H1 (cell line): ENCODE measurements at regions not wholly inside any gene's neighbourhood (a gene's known extent, or its start where the extent isn't known, plus 50 kb on each side); places are given as distances from the start of the nearest gene placed in this dataset.

Experiments used
- CTCF ChIA-PET: fragments of 300-600 bp; sonication (Branson Sonifier 250); formaldehyde crosslinking; loops from one replicate; lab custom pipeline; 2021; ENCODE audit not compliant: partially characterized antibody; lab: Charles Lee
- POLR2A ChIA-PET: fragments of 300-600 bp; sonication (Branson Sonifier 250); formaldehyde crosslinking; loops from one replicate; lab custom pipeline; 2021; ENCODE audit warnings: inconsistent platforms; ENCODE audit not compliant: partially characterized antibody; lab: Charles Lee
- DNase-seq, 2 experiments: peaks; one replicate each; pipeline versions ENCODE4 v3.0.0 to v3.0.0-alpha.2; 2010 to 2022; ENCODE audit warnings: low spot score in 2 of 2, low read depth in 1 of 2, mixed read lengths in 1 of 2
- FAIRE-seq: peaks from 2 replicates; lab custom pipeline; 2011; peaks lifted over from hg19 to GRCh38; lab: Jason Lieb, UNC
- H2AFZ ChIP-seq: 2 replicates; pipeline ENCODE4 v1.8.1; 2012; ENCODE audit warnings: low read length, inconsistent platforms
- H2AK5ac ChIP-seq: 2 replicates; pipeline ENCODE4 v1.6.1; 2013; ENCODE audit warnings: low read depth, low read length
- H2BK120ac ChIP-seq: replicated peaks from 2 replicates; pipeline ENCODE3; 2013; ENCODE audit warnings: low read depth, low read length, inconsistent platforms
- H2BK12ac ChIP-seq: 2 replicates; pipeline ENCODE4 v1.6.1; 2013; ENCODE audit warnings: low read depth, low read length
- H2BK15ac ChIP-seq: 2 replicates; pipeline ENCODE4 v1.6.1; 2013; ENCODE audit warnings: low read length
- H2BK20ac ChIP-seq: 2 replicates; pipeline ENCODE4 v1.6.1; 2013; ENCODE audit warnings: low read length
- H2BK5ac ChIP-seq: 2 replicates; pipeline ENCODE4 v1.6.1; 2013; ENCODE audit warnings: low read depth, low read length
- H3K14ac ChIP-seq: 2 replicates; pipeline ENCODE4 v1.6.1; 2013; ENCODE audit warnings: inconsistent platforms; ENCODE audit not compliant: insufficient read length
- H3K18ac ChIP-seq: 2 replicates; pipeline ENCODE4 v1.6.1; 2013; ENCODE audit warnings: low read length; ENCODE audit errors: extremely low read depth
- H3K23ac ChIP-seq: 2 replicates; pipeline ENCODE4 v1.6.1; 2013; ENCODE audit warnings: inconsistent platforms; ENCODE audit not compliant: insufficient read length
- H3K23me2 ChIP-seq: 2 replicates; pipeline ENCODE4 v1.6.1; 2013; ENCODE audit warnings: low read depth, low read length
- H3K27ac ChIP-seq: 2 replicates; pipeline ENCODE4 v1.6.1; 2011; ENCODE audit warnings: low read depth, low read length, inconsistent platforms
- H3K27me3 ChIP-seq, 4 experiments: replicated peaks in 1 of 4; 1 replicate in 1 of 4; 2 replicates in 3 of 4; pipeline versions ENCODE4 v1.6.1 to v1.8.1; 2011 to 2013; ENCODE audit warnings: low read length in 3 of 4, mild to moderate bottlenecking in 3 of 4, inconsistent platforms in 2 of 4, mixed read lengths in 2 of 4, moderate library complexity in 1 of 4; ENCODE audit not compliant: control insufficient read depth in 3 of 4, insufficient read depth in 3 of 4; ENCODE audit errors: extremely low read depth in 1 of 4
- H3K36me3 ChIP-seq, 4 experiments: 2 replicates each; pipeline versions ENCODE4 v1.6.1 to v1.8.1; 2011 to 2013; ENCODE audit warnings: mild to moderate bottlenecking in 4 of 4, low read length in 3 of 4, moderate library complexity in 2 of 4, control low read depth in 1 of 4, inconsistent platforms in 1 of 4; ENCODE audit not compliant: insufficient read depth in 4 of 4, control insufficient read depth in 2 of 4
- H3K4ac ChIP-seq: replicated peaks from 2 replicates; pipeline ENCODE3; 2013; ENCODE audit warnings: low read length, low read depth, mixed read lengths, inconsistent platforms; ENCODE audit not compliant: insufficient read length
- H3K4me1 ChIP-seq, 4 experiments: replicated peaks in 1 of 4; 1 replicate in 1 of 4; 2 replicates in 3 of 4; pipeline versions ENCODE4 v1.6.1 to v1.8.1; 2011 to 2013; ENCODE audit warnings: low read length in 3 of 4, inconsistent platforms in 2 of 4, mixed read lengths in 1 of 4; ENCODE audit not compliant: insufficient read depth in 4 of 4, control insufficient read depth in 3 of 4
- H3K4me2 ChIP-seq, 2 experiments: 2 replicates each; pipeline versions ENCODE4 v1.6.1 to v1.8.1; 2011 to 2013; ENCODE audit warnings: low read depth in 2 of 2, low read length in 2 of 2, control low read depth in 1 of 2, inconsistent platforms in 1 of 2, mild to moderate bottlenecking in 1 of 2; ENCODE audit not compliant: insufficient read depth in 1 of 2
- H3K4me3 ChIP-seq, 4 experiments: fragments of 200-600, 300-600 bp in 1 of 4; sonication (generic), shearing (Covaris generic), sonication (Bioruptor Twin) in 1 of 4; 2 replicates each; pipeline versions ENCODE4 v1.5.1 to v1.8.1; 2011 to 2016; ENCODE audit warnings: low read length in 4 of 4, low read depth in 3 of 4, control low read depth in 2 of 4, inconsistent platforms in 2 of 4, mild to moderate bottlenecking in 2 of 4, mixed read lengths in 1 of 4, moderate library complexity in 1 of 4; ENCODE audit not compliant: insufficient read depth in 2 of 4; ENCODE audit errors: extremely low read depth in 1 of 4
- H3K56ac ChIP-seq: replicated peaks from 2 replicates; pipeline ENCODE3; 2013; ENCODE audit warnings: low read depth, mild to moderate bottlenecking, mixed read lengths, low read length, inconsistent platforms; ENCODE audit not compliant: insufficient read length
- H3K79me1 ChIP-seq: 2 replicates; pipeline ENCODE4 v1.6.1; 2013; ENCODE audit warnings: low read depth, low read length, control low read depth
- H3K79me2 ChIP-seq, 2 experiments: 2 replicates each; pipeline versions ENCODE4 v1.6.1 to v1.8.1; 2012 to 2013; ENCODE audit warnings: low read length in 2 of 2, mild to moderate bottlenecking in 2 of 2, inconsistent platforms in 1 of 2; ENCODE audit not compliant: insufficient read depth in 2 of 2, control insufficient read depth in 1 of 2
- H3K9ac ChIP-seq, 4 experiments: replicated peaks in 1 of 4; 1 replicate in 1 of 4; 2 replicates in 3 of 4; pipeline versions ENCODE4 v1.6.1 to v1.8.1; 2011 to 2013; ENCODE audit warnings: low read depth in 3 of 4, low read length in 3 of 4, control low read depth in 2 of 4, mild to moderate bottlenecking in 2 of 4, moderate library complexity in 2 of 4, inconsistent platforms in 1 of 4; ENCODE audit errors: extremely low read depth in 1 of 4
- H3K9me3 ChIP-seq, 2 experiments: 2 replicates each; pipeline versions ENCODE4 v1.6.1 to v1.8.1; 2012 to 2013; ENCODE audit warnings: mild to moderate bottlenecking in 2 of 2, moderate library complexity in 2 of 2, control low read depth in 1 of 2, inconsistent platforms in 1 of 2, low read depth in 1 of 2, low read length in 1 of 2, mixed read lengths in 1 of 2; ENCODE audit not compliant: insufficient read depth in 2 of 2
- H4K20me1 ChIP-seq, 2 experiments: replicated peaks in 1 of 2; 2 replicates each; pipeline versions ENCODE3 to v1.8.1; 2011 to 2013; ENCODE audit warnings: inconsistent platforms in 2 of 2, low read length in 2 of 2, mild to moderate bottlenecking in 1 of 2; ENCODE audit not compliant: insufficient read depth in 2 of 2, control insufficient read depth in 1 of 2
- H4K5ac ChIP-seq: 2 replicates; pipeline ENCODE4 v1.6.1; 2013; ENCODE audit warnings: low read length, low read depth, mixed read lengths, inconsistent platforms; ENCODE audit not compliant: insufficient read length
- H4K8ac ChIP-seq: 2 replicates; pipeline ENCODE4 v1.8.0; 2013; ENCODE audit warnings: mild to moderate bottlenecking, moderate library complexity, low read length, inconsistent platforms; ENCODE audit not compliant: insufficient read depth; ENCODE audit errors: extremely low read depth
- H4K91ac ChIP-seq: replicated peaks from 2 replicates; pipeline ENCODE3; 2013; ENCODE audit warnings: low read length, mixed read lengths, inconsistent platforms; ENCODE audit not compliant: insufficient read length
- HDAC6 ChIP-seq: IDR thresholded peaks from one replicate; pipeline ENCODE4 v1.7.1; 2012; ENCODE audit warnings: low read depth, mild to moderate bottlenecking, inconsistent platforms, low read length, moderate library complexity
- KDM4A ChIP-seq: IDR thresholded peaks from one replicate; pipeline ENCODE4 v1.7.1; 2012; ENCODE audit warnings: low read depth, mild to moderate bottlenecking, moderate library complexity, low read length, inconsistent platforms; ENCODE audit not compliant: severe bottlenecking
- NRF1 ChIP-seq: IDR thresholded peaks from 2 replicates; pipeline ENCODE4 v1.6.1; 2011; ENCODE audit warnings: mild to moderate bottlenecking, low read depth, low read length, improper control_type of control experiment
- SUZ12 ChIP-seq: fragments of 200-600 bp; sonication (generic); IDR thresholded peaks from 2 replicates; pipeline ENCODE4 v1.6.1; 2012; ENCODE audit warnings: mild to moderate bottlenecking, inconsistent platforms, low read length, moderate library complexity, mixed read lengths
- WGBS, 2 experiments: shearing (Covaris generic) in 1 of 2; methylation state at CpG; one replicate each; pipeline versions ENCODE4 v1.1.6 to v1.1.7; 2013 to 2015; ENCODE audit warnings: low lambda C conversion rate in 2 of 2, mixed read lengths in 2 of 2, inconsistent platforms in 1 of 2, low coverage in 1 of 2, missing lambda C conversion rate in 1 of 2; ENCODE audit not compliant: insufficient replicate concordance in 2 of 2, insufficient coverage in 1 of 2, insufficient read length in 1 of 2; ENCODE audit errors: extremely low coverage in 1 of 2, missing lambda C conversion rate in 1 of 2; 5-methylcytosine and 5-hydroxymethylcytosine counted together

GRCh38 chr9:118156846-118157245 is 452.6 kb downstream of the TLR4 start:
- no peak overlapping the region for H3K27ac ChIP-seq
- no peak overlapping the region for H4K8ac ChIP-seq
- H3K18ac ChIP-seq, result no peak overlapping the region
- no peak overlapping the region for H2AFZ ChIP-seq
- H3K14ac ChIP-seq, result no peak overlapping the region
- no peak overlapping the region for H3K4me3 ChIP-seq
- H2BK120ac ChIP-seq, result no peak overlapping the region
- H3K23ac ChIP-seq, result no peak overlapping the region
- ChIA-PET CTCF (interaction anchor here (0.6 to 1.6 kb wide), 5 partner anchors 13 to 433 kb away, joined by 3 to 5 read pairs (median 3); no protein-coding TSS in a partner anchor), POLR2A (no interaction called here)
- no peak overlapping the region for H4K5ac ChIP-seq
- no peaks in the 10 kb centered on the region for H3K27me3 ChIP-seq
- H2BK12ac ChIP-seq, result no peak overlapping the region
- H3K79me1 ChIP-seq, result no peaks in the 10 kb centered on the region
- H3K4ac ChIP-seq, result no peak overlapping the region
- H3K79me2 ChIP-seq, result no peaks in the 10 kb centered on the region
- H2BK5ac ChIP-seq, result no peak overlapping the region
- no peak for DNase-seq
- H3K4me2 ChIP-seq, result no peak overlapping the region
- no peak overlapping the region for H2AK5ac ChIP-seq
- H4K20me1 ChIP-seq, result no peaks in the 10 kb centered on the region
- no peaks in the 10 kb centered on the region for H3K4me1 ChIP-seq
- no peaks in the 10 kb centered on the region for H3K23me2 ChIP-seq
- no peak overlapping the region for H4K91ac ChIP-seq
- no peaks in the 10 kb centered on the region for H3K9me3 ChIP-seq
- WGBS, 2 experiments, result 90% methylated on average over 6 of the region's 6 CpGs; no CpG with 5 or more reads in 1 of the 2 experiments
- no peak overlapping the region for H2BK20ac ChIP-seq
- H3K36me3 ChIP-seq, result no peaks in the 10 kb centered on the region
- H3K56ac ChIP-seq, result no peak overlapping the region
- no peak overlapping the region for H2BK15ac ChIP-seq
- no peak overlapping the region for H3K9ac ChIP-seq
- no peak for FAIRE-seq
- TF ChIP-seq NRF1, result no peak
- TF ChIP-seq KDM4A, result no peak
- TF ChIP-seq HDAC6, result no peak
- no peak for TF ChIP-seq SUZ12
